SK-N-SH treated with all-trans-retinoic acid at 6 μM for 48 hours (cell line): ENCODE measurements at regions not wholly inside any gene's neighbourhood (a gene's known extent, or its start where the extent isn't known, plus 50 kb on each side); places are given as distances from the start of the nearest gene placed in this dataset.

Experiments used
- CSDC2 ChIP-seq: fragments of 250-450 bp; sonication (Bioruptor Pico); IDR thresholded peaks from 2 replicates; pipeline ENCODE4 v1.5.0; 2020; ENCODE audit warnings: mild to moderate bottlenecking, moderate library complexity
- ISL1 ChIP-seq: fragments of 250-450 bp; sonication (Bioruptor Pico); IDR thresholded peaks from 2 replicates; pipeline ENCODE4 v2.1.2; 2022; ENCODE audit warnings: mild to moderate bottlenecking, moderate library complexity
- PPARA ChIP-seq: fragments of 250-450 bp; sonication (Bioruptor Pico); IDR thresholded peaks from 2 replicates; pipeline ENCODE4 v1.5.0; 2020; ENCODE audit warnings: mild to moderate bottlenecking, borderline replicate concordance
- SNAI2 ChIP-seq: fragments of 250-450 bp; sonication (Bioruptor Pico); IDR thresholded peaks from 2 replicates; pipeline ENCODE4 v1.5.0; 2020; ENCODE audit warnings: mild to moderate bottlenecking, moderate library complexity
- TCF4 ChIP-seq: fragments of 250-450 bp; sonication (Bioruptor Pico); IDR thresholded peaks from 2 replicates; pipeline ENCODE4 v1.8.0; 2021; ENCODE audit warnings: mild to moderate bottlenecking, moderate library complexity, borderline replicate concordance
- ZC3H10 ChIP-seq: fragments of 250-450 bp; sonication (Bioruptor Pico); IDR thresholded peaks from 2 replicates; pipeline ENCODE4 v1.5.1; 2021; ENCODE audit warnings: mild to moderate bottlenecking, moderate library complexity
- TF ChIP-seq, protein P1 (sequence below): fragments of 250-450 bp; sonication (Bioruptor Pico); IDR thresholded peaks from 2 replicates; pipeline ENCODE4 v1.8.0; 2020; ENCODE audit warnings: mild to moderate bottlenecking, moderate library complexity, borderline replicate concordance
- TF ChIP-seq, protein P2 (sequence below): fragments of 250-450 bp; sonication (Bioruptor Pico); IDR thresholded peaks from 2 replicates; pipeline ENCODE4 v1.5.1; 2021; ENCODE audit warnings: mild to moderate bottlenecking, moderate library complexity
- TF ChIP-seq, protein P3 (sequence below): fragments of 250-450 bp; sonication (Bioruptor Pico); IDR thresholded peaks from 2 replicates; pipeline ENCODE4 v1.5.1; 2020; ENCODE audit warnings: low read depth, mild to moderate bottlenecking, moderate library complexity

DNA sequence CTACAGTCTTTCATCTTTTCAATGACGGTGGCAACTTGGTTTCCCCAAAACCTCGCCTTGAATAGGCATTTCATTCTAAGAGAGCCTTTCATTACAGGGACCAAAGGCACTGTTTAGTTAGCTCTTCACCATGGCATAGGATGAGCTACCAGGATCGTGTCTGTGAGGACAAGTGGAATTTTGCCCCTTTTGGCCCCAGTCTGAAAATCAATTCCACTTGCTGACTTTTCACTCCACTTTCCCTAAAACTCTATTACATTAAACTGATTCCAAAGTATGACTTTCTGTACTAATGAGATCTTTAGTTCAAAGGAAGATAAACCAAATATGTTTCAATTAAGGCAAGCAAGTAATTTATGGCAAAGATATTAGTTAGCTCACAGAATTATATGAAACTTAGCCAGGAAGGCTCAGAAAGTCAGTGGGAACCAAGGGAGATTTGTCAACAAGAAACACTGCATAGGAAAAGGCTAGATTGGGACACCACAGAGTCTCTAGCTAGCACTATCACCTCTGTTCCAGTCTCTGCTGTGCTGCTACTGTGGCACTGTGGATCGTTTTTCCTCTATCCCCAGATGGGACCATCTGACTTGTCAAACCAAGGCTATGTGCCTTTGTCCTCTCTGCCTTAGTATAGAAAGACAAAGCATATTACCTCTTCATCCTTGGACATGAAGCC is 145.6 kb downstream of the SLC7A11 start:
- TF ChIP-seq, protein P1, sequence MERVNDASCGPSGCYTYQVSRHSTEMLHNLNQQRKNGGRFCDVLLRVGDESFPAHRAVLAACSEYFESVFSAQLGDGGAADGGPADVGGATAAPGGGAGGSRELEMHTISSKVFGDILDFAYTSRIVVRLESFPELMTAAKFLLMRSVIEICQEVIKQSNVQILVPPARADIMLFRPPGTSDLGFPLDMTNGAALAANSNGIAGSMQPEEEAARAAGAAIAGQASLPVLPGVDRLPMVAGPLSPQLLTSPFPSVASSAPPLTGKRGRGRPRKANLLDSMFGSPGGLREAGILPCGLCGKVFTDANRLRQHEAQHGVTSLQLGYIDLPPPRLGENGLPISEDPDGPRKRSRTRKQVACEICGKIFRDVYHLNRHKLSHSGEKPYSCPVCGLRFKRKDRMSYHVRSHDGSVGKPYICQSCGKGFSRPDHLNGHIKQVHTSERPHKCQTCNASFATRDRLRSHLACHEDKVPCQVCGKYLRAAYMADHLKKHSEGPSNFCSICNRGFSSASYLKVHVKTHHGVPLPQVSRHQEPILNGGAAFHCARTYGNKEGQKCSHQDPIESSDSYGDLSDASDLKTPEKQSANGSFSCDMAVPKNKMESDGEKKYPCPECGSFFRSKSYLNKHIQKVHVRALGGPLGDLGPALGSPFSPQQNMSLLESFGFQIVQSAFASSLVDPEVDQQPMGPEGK (CRISPR knock-in tag): no peak
- TF ChIP-seq CSDC2 (no peak), ISL1 (CRISPR knock-in tag) (no peak), PPARA (no peak), ZC3H10 (CRISPR knock-in tag) (no peak), SNAI2 (CRISPR knock-in tag) (no peak), TCF4 (CRISPR knock-in tag) (no peak)
- TF ChIP-seq, protein P2, sequence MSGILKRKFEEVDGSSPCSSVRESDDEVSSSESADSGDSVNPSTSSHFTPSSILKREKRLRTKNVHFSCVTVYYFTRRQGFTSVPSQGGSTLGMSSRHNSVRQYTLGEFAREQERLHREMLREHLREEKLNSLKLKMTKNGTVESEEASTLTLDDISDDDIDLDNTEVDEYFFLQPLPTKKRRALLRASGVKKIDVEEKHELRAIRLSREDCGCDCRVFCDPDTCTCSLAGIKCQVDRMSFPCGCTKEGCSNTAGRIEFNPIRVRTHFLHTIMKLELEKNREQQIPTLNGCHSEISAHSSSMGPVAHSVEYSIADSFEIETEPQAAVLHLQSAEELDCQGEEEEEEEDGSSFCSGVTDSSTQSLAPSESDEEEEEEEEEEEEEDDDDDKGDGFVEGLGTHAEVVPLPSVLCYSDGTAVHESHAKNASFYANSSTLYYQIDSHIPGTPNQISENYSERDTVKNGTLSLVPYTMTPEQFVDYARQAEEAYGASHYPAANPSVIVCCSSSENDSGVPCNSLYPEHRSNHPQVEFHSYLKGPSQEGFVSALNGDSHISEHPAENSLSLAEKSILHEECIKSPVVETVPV (CRISPR knock-in tag): no peak
- TF ChIP-seq, protein P3, sequence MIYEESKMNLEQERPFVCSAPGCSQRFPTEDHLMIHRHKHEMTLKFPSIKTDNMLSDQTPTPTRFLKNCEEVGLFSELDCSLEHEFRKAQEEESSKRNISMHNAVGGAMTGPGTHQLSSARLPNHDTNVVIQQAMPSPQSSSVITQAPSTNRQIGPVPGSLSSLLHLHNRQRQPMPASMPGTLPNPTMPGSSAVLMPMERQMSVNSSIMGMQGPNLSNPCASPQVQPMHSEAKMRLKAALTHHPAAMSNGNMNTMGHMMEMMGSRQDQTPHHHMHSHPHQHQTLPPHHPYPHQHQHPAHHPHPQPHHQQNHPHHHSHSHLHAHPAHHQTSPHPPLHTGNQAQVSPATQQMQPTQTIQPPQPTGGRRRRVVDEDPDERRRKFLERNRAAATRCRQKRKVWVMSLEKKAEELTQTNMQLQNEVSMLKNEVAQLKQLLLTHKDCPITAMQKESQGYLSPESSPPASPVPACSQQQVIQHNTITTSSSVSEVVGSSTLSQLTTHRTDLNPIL (CRISPR knock-in tag): no peak
